Activated T-cell treated with anti-CD3 and anti-CD28 coated beads, Interleukin-2, amount 50 U/mL, for 24 hours (primary cell): ENCODE measurements at regions not wholly inside any gene's neighbourhood (a gene's known extent, or its start where the extent isn't known, plus 50 kb on each side); places are given as distances from the start of the nearest gene placed in this dataset.
"Not testable (repeated sequence)": the region's sequence is repeated elsewhere in the genome, so short reads cannot be mapped to it uniquely, and the experiment has no call there.

Experiments
- DNase-seq: peaks from one replicate; pipeline ENCODE4 v3.0.0-alpha.2; 2020
- H3K27ac Mint-ChIP-seq: 2 replicates; pipeline ENCODE4 v1.8.0; 2020; ENCODE audit warnings: mild to moderate bottlenecking, mixed read lengths
- H3K27me3 Mint-ChIP-seq: 2 replicates; pipeline ENCODE4 v1.8.0; 2020; ENCODE audit warnings: mixed read lengths
- H3K36me3 Mint-ChIP-seq: 2 replicates; pipeline ENCODE4 v1.8.0; 2020; ENCODE audit warnings: low read depth, mixed read lengths
- H3K4me1 Mint-ChIP-seq: 2 replicates; pipeline ENCODE4 v1.8.0; 2020; ENCODE audit warnings: low read depth, mixed read lengths
- H3K4me3 Mint-ChIP-seq: 2 replicates; pipeline ENCODE4 v1.8.0; 2020; ENCODE audit warnings: mild to moderate bottlenecking, moderate library complexity, mixed read lengths
- H3K9me3 Mint-ChIP-seq: 2 replicates; pipeline ENCODE4 v1.8.0; 2020; ENCODE audit warnings: mixed read lengths

DNA sequence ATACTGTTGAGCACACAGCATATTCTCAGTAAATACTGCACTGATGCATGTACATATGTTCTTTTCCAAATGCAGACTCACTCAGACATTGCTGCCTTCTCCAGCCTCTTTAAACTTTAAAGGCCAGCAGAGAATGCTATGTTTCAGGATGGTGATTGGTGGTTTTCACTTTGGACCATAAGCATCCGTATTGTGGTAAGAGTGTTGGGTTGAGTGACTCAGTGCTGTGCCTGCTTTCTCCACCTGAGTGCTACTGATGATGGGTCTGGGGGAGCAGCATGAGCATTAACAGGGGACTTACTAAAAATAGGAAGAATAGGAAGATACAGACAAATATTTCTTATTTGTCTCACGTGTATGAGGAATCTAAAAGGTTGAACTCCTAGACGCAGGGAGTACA is 56.3 kb upstream of the ZNF92 start:
- DNase-seq: no peak
- Mint-ChIP-seq H3K9me3 (no peaks in the 10 kb centered on the region), H3K4me1 (no peaks in the 10 kb centered on the region), H3K36me3 (no peaks in the 10 kb centered on the region), H3K27me3 (no peaks in the 10 kb centered on the region), H3K4me3 (no peak overlapping the region), H3K27ac (no peak overlapping the region)

DNA sequence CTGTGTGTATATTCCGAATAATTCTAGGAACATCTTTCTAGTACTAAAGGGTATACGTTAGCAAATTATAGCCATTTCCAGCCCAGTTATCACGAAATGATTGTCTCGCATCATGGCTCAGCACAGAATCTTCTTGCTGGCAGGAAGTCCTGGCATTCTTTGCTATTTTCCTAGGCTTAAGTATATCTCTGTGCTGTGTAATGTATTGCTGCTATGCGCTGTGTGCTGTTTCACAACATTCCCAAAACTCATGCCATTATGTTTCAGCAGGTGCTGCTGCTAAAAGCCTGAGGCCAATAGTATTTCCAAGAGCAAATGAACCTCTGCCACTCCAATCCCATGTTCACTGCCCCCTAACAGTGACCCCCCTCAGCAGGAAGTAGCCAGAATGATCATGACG is 62.9 kb upstream of the ZNF92 start:
- no peaks in the 10 kb centered on the region for H3K36me3 Mint-ChIP-seq
- DNase-seq: no peak
- no peak overlapping the region for H3K27ac Mint-ChIP-seq
- peaks cover 7% of the 10 kb centered on the region for H3K27me3 Mint-ChIP-seq
- H3K4me1 Mint-ChIP-seq: peaks cover 2% of the 10 kb centered on the region
- no peaks in the 10 kb centered on the region for H3K9me3 Mint-ChIP-seq
- H3K4me3 Mint-ChIP-seq: no peak overlapping the region

DNA sequence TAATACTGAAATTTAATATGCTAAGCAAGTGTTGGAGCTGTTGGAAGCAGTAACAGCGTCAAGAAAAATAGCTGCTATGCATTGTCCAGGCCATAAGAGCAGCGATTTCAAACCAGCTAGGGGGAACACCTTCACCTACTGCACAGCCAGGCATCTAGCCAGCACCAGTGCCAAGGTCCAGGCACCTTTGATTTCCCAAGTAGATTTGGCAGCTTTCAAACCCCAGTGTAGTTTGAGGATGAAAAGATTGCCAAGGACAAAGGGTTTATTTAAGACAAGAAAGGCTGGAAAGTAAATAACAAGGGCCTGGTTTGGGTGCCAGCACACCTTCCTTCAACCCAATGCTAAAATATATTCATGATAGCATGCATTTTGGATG is 65.4 kb upstream of the ZNF92 start:
- no peak overlapping the region for H3K27ac Mint-ChIP-seq
- H3K4me1 Mint-ChIP-seq: peaks cover 2% of the 10 kb centered on the region
- no peak for DNase-seq
- no peak overlapping the region for H3K4me3 Mint-ChIP-seq
- H3K27me3 Mint-ChIP-seq: peaks cover 12% of the 10 kb centered on the region
- no peaks in the 10 kb centered on the region for H3K36me3 Mint-ChIP-seq
- no peaks in the 10 kb centered on the region for H3K9me3 Mint-ChIP-seq

DNA sequence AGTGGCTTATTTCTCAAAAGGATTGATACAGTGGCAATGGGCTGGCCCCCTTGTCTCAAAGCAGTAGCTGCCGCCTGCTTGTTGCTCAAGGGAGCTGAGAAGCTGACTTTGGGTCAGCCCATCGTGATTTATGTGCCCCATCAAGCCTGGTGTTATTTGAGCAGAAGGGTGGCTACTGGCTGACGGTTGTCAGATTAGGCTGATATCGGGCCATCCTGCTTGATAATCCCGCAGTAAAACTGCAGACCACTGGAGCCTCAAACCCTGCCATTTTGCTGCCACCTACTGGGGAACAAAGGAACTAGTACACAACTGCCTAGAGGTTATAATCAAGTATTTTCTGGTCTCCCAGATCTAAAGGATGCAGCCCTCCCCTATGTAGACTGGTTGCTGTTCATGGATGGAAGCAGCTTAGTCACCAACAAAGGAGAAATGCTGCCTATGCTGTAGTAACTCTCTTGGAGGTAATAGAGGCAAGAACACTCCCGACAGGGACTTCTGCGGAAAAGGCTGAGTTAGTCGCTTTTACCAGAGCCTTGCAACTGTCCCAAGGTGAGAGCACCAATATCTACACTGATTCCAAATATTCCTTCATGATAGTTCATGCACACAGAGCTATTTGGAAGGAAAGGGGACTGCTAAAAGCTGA is 65.9 kb upstream of the ZNF92 start:
- Mint-ChIP-seq H3K4me3 (no peak overlapping the region), H3K27ac (no peak overlapping the region), H3K36me3 (no peaks in the 10 kb centered on the region), H3K9me3 (no peaks in the 10 kb centered on the region), H3K4me1 (peaks cover 2% of the 10 kb centered on the region), H3K27me3 (peaks cover 12% of the 10 kb centered on the region)
- peak; percentile 48 for DNase-seq

DNA sequence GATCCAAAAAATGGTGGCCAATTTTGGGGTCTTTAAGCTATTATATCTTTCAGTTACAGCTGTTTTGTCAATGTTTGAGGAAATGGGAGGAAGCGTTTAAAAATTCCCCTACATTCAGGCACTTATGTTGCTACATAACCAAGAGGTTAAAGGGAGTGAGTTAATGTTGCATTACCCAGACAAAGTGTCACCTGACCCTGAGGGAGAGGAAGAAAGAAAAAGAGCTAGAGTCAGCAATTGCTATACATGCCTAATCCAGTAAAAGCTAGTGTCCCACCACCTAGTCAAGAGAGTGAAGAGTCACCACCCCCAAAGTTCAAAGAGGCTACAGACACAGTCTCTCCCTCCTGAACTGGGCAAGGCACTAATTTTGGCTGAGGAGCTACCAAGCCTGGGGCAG is 69.5 kb upstream of the ZNF92 start:
- no peak overlapping the region for H3K27ac Mint-ChIP-seq
- H3K9me3 Mint-ChIP-seq: no peaks in the 10 kb centered on the region
- DNase-seq: no peak
- peaks cover 25% of the 10 kb centered on the region for H3K27me3 Mint-ChIP-seq
- no peaks in the 10 kb centered on the region for H3K36me3 Mint-ChIP-seq
- peaks cover 2% of the 10 kb centered on the region for H3K4me1 Mint-ChIP-seq
- H3K4me3 Mint-ChIP-seq: no peak overlapping the region

DNA sequence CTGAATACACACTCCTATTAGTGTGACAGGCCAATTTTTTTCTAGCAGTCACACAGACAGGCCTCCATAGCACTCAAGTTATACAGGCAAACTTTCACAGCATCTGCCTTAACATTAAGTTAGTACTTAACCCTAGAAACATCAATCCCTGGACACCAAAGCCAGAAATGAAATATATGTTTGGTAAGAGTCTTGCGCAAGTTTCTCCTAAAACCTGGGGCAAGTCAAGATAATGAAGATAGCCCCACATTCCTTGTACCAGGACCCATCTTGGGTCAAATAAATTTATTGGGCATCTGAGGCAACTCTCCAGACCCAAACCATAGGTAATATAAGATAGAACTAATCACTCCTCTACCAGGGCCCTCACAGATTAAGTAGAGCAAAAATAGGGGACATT is 70.8 kb upstream of the ZNF92 start:
- no peak overlapping the region for H3K4me3 Mint-ChIP-seq
- H3K4me1 Mint-ChIP-seq: peaks cover 2% of the 10 kb centered on the region
- H3K9me3 Mint-ChIP-seq: no peaks in the 10 kb centered on the region
- DNase-seq: no peak
- no peak overlapping the region for H3K27ac Mint-ChIP-seq
- H3K27me3 Mint-ChIP-seq: peaks cover 25% of the 10 kb centered on the region
- H3K36me3 Mint-ChIP-seq: no peaks in the 10 kb centered on the region

DNA sequence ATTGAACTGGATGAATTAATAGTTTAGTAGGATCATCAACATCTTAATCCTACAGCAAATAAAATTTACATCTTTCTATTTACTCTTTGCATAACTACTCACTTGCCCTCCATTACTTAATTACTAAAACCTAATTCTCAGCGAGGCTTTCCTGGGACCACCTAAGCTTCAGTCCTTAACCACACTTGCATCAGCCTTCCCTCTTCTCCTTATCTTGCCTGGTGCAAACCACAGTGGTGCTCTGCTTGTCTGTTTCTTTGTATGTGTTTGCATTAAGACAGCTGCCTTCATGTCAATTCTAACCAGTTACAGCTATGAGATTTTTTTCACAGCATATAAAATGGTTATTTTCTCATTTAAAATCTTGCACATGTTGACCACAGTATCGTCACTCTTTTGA is 72.6 kb upstream of the ZNF92 start:
- H3K27ac Mint-ChIP-seq: no peak overlapping the region
- H3K4me3 Mint-ChIP-seq: no peak overlapping the region
- no peak for DNase-seq
- no peaks in the 10 kb centered on the region for H3K9me3 Mint-ChIP-seq
- peaks cover under 1% of the 10 kb centered on the region for H3K4me1 Mint-ChIP-seq
- no peaks in the 10 kb centered on the region for H3K36me3 Mint-ChIP-seq
- peaks cover 18% of the 10 kb centered on the region for H3K27me3 Mint-ChIP-seq

DNA sequence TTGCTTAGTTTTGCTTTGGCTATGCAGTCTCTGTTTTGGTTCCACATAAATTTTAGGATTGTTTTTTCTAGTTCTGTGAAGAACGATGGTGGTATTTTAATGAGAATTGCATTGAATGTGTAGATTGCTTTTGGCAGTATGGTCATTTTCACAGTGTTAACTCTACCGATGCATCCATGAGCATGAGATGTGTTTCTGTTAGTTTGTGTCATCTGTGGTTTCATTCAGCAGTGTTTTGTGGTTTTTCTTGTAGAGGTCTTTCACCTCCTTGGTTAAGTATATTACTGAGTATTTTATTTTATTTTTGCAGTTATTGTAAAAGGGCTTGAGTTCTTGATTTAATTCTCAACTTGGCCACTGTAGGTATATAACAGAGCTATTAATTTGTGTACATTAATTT is 78.2 kb upstream of the ZNF92 start:
- H3K9me3 Mint-ChIP-seq: no peaks in the 10 kb centered on the region
- DNase-seq: no peak
- no peaks in the 10 kb centered on the region for H3K36me3 Mint-ChIP-seq
- no peaks in the 10 kb centered on the region for H3K27me3 Mint-ChIP-seq
- peaks cover 8% of the 10 kb centered on the region for H3K4me1 Mint-ChIP-seq
- H3K27ac Mint-ChIP-seq: no peak overlapping the region
- H3K4me3 Mint-ChIP-seq: no peak overlapping the region

DNA sequence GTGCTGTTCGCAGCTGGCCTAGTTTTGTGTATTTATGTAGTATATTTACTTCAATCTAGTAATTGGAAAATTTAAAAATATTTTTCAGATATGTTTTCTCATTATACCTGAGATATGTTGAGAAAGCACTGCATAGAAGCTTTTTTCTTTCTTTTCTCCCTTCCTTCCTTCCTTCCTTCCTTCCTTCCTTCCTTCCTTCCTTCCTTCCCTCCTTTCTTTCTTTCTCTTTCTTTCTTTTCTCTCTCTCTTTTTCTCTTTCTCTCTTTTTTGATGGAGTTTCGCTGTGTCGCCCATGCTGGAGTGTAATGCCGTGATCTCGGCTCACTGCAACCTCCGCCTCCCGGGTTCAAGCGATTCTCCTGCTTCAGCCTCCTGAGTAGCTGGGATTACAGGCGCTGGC is 83.3 kb upstream of the ZNF92 start:
- H3K27ac Mint-ChIP-seq, DNase-seq, H3K27me3 Mint-ChIP-seq, H3K4me1 Mint-ChIP-seq, H3K36me3 Mint-ChIP-seq, H3K4me3 Mint-ChIP-seq, H3K9me3 Mint-ChIP-seq: not testable (repeated sequence)

DNA sequence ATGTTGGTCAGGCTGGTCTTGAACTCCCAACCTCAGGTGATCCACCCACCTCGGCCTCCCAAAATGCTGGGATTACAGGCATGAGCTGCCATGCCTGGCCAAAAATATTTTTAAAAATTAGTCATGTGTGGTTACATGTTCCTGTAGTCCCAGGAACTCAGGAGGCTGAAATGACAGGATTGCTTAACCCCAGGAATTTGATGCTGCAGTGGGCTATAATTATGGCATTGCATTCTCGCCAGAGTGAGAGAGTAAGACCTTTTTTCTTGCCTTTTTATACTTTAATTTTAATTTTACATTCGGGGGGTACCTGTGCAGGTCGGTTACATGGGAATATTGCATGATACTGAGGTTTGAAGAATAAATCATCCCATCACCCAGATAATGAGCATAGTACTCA is 86.6 kb upstream of the ZNF92 start:
- Mint-ChIP-seq H3K4me3 (no peak overlapping the region), H3K27ac (no peak overlapping the region), H3K9me3 (no peaks in the 10 kb centered on the region), H3K27me3 (peaks cover 2% of the 10 kb centered on the region), H3K4me1 (no peaks in the 10 kb centered on the region), H3K36me3 (no peaks in the 10 kb centered on the region)
- no peak for DNase-seq

DNA sequence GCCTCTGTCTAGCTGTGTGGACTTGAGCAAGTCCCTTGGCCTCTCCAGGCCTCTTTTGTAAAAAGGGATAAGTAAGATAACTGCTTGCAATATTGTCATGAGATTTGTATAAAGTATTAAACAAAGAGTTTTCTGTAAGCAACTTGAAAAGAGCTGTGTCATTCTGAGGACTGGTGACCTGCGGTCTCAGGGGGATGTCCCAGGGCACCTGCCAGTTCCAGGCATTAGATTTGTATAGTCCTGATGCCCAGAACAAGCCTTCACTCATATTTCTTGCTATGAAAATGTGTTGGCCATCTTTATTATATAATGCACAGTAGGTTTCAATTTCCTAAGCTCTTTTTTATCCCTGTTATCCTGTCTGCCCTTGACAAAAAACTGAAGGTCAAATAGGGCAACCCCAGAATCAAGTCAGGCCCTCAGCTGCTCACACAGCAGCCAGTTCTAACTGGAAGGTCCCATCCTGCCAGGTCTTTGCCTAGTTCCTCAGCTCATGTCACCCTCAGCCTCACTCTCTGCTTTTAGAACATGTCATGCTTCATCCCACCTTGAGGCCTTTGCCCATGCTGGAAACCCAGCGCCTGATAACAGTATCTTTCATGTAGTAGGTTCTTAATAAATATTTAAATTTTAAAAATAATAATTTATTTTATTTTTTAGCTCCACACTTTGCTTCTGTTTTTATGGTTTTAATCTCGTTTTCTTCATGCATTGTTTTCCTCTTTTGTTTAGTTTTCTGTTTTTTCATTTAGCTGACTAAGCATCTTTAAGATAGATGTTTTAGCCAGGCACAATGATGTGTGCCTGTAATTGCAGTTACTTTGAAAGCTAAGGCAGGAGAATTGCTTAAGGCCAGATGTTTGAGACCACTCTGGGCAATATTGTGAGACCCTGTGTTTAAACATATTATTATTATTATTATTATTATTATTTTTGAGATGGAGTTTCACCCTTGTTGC is 87.5 kb upstream of the ZNF92 start:
- no peaks in the 10 kb centered on the region for H3K4me1 Mint-ChIP-seq
- H3K9me3 Mint-ChIP-seq: no peaks in the 10 kb centered on the region
- peaks cover 10% of the 10 kb centered on the region for H3K27me3 Mint-ChIP-seq
- no peak for DNase-seq
- no peaks in the 10 kb centered on the region for H3K36me3 Mint-ChIP-seq
- H3K4me3 Mint-ChIP-seq: no peak overlapping the region
- H3K27ac Mint-ChIP-seq: no peak overlapping the region

DNA sequence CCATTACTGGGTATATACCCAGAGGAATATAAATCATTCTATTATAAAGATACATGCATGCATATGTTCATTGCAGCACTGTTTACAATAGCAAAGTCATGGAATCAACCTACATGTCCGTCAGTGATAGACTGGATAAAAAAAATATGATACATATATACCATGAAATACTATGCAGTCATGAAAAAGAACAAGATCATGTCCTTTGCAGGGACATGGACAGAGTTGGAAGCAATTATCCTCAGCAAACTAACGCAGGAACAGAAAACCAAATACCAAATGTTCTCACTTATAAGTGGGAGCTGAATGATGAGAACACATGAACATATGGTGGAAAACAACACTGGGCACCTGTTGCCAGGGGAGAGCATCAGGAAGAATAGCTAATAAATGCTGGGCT is 88.4 kb upstream of the ZNF92 start:
- not testable (repeated sequence) for DNase-seq, H3K27ac Mint-ChIP-seq, H3K9me3 Mint-ChIP-seq, H3K36me3 Mint-ChIP-seq, H3K4me1 Mint-ChIP-seq, H3K4me3 Mint-ChIP-seq
- peaks cover 17% of the 10 kb centered on the region for H3K27me3 Mint-ChIP-seq

DNA sequence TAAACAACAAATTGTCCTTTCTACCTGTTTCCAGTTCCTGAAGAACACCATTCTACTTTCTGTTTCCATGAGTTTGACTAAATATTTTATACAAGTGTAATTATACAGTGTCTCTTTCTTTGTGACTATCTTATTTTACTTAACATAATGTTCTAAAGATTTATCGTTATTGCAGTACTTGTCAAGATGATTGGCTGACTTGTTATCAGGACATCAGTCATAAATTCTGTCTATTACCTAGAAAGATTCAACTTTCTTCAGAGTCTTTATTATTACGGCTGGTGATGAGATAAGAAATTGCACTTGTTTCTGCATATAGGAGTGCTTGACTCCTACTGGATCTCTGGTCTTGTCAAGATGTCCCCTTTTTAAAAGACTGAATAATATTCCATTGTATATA is 93.9 kb upstream of the ZNF92 start:
- DNase-seq: no peak
- no peak overlapping the region for H3K4me3 Mint-ChIP-seq
- H3K4me1 Mint-ChIP-seq: no peaks in the 10 kb centered on the region
- H3K27me3 Mint-ChIP-seq: peaks cover 36% of the 10 kb centered on the region
- H3K36me3 Mint-ChIP-seq: no peaks in the 10 kb centered on the region
- H3K27ac Mint-ChIP-seq: no peak overlapping the region
- H3K9me3 Mint-ChIP-seq: peaks cover 15% of the 10 kb centered on the region

DNA sequence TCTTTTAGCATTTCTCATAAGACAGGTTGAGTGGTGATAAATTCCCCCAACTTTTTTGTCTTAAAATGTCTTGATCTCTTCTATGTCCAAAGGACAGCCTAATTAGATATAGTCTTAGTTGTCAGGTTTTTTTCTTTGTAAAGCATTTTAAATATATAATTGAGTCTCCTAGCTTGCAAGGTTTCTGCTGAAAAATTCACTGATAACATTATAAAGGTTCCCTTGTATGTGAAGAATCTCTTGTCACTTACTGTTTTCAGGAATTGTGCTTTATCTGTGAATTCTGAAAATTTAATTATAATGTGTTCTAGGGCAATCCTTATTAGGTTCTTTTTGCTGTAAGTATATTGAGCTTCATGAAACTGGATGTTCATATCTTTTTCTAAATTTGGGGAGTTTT is 96.8 kb upstream of the ZNF92 start:
- no peaks in the 10 kb centered on the region for H3K4me1 Mint-ChIP-seq
- peaks cover 21% of the 10 kb centered on the region for H3K9me3 Mint-ChIP-seq
- H3K27ac Mint-ChIP-seq: no peak overlapping the region
- H3K4me3 Mint-ChIP-seq: no peak overlapping the region
- no peaks in the 10 kb centered on the region for H3K36me3 Mint-ChIP-seq
- H3K27me3 Mint-ChIP-seq: peaks cover 39% of the 10 kb centered on the region
- DNase-seq: no peak

DNA sequence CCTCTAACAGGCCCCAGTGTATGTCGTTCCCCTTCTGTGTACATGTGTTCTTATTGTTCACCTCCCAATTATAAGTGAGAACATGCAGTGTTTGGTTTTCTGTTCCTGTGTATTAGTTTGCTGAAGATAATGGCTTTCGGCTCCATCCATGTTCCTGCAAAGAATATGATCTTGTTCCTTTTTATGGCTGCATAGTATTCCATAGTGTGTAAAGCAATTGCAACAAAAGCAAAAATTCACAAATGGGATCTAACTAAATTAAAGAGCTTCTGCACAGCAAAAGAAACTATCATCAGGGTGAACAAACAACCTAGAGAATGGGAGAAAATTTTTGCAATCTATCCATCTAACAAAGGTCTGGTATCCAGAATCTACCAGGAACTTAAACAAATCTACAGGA is 102.2 kb upstream of the ZNF92 start:
- peaks cover 54% of the 10 kb centered on the region for H3K27me3 Mint-ChIP-seq
- H3K9me3 Mint-ChIP-seq: peaks cover 17% of the 10 kb centered on the region
- not testable (repeated sequence) for DNase-seq, H3K4me3 Mint-ChIP-seq, H3K36me3 Mint-ChIP-seq, H3K27ac Mint-ChIP-seq
- H3K4me1 Mint-ChIP-seq: peaks cover 10% of the 10 kb centered on the region
